ENCODE measurements at regions not wholly inside any gene's neighbourhood (a gene's known extent, or its start where the extent isn't known, plus 50 kb on each side); places are given as distances from the start of the nearest gene placed in this dataset.

DNA sequence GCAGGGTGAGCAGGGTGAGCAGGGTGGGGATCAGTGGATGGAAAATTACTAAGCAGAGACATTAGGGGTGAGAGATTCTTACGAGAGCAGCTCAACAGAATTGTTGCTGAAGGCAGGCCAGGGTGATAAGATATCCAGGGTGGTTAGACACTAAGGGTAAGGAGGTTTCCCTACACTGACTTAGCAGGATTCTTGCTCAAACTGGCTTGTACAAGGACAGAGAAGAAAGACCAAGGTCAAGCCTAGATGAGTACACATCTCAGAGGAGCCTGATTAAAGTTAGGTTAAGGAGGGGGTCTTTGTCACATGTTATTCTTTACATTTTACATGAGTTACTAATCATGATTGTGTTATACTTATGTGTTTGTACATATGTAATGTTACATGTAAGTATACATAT, 262.8 kb upstream of the FANCL start:
- no peaks in the 10 kb centered on the region for H3K27me3 ChIP-seq (ENCODE audit: insufficient read depth, low read length)
- no peaks in the 10 kb centered on the region for H3K36me3 ChIP-seq (ENCODE audit: insufficient read depth, low read length)
- H2AFZ ChIP-seq (ENCODE audit: low read length): no peak overlapping the region
- H3K9ac ChIP-seq (ENCODE audit: low read length): no peak overlapping the region
- TF ChIP-seq EZH2 (IDR thresholded peaks at IDR 0.05; ENCODE audit: borderline replicate concordance, low read length): no peak
- H3K79me2 ChIP-seq (ENCODE audit: insufficient read depth, low read length): no peaks in the 10 kb centered on the region
- no peaks in the 10 kb centered on the region for H3F3A ChIP-seq (ENCODE audit: insufficient read depth, low read length)
- H3K4me2 ChIP-seq (ENCODE audit: low read length): no peak overlapping the region
- H3K4me3 ChIP-seq (ENCODE audit: low read depth, low read length, poor library complexity, severe bottlenecking): no peak overlapping the region
- H3K4me1 ChIP-seq (ENCODE audit: insufficient read depth, low read length, severe bottlenecking): no peaks in the 10 kb centered on the region
- H3K27ac ChIP-seq (ENCODE audit: low read depth, low read length, poor library complexity, severe bottlenecking): no peak overlapping the region
- no peaks in the 10 kb centered on the region for H3K9me3 ChIP-seq (ENCODE audit: low read length)
- no peaks in the 10 kb centered on the region for H4K20me1 ChIP-seq (ENCODE audit: insufficient read depth, low read length)
- no peaks in the 10 kb centered on the region for H3K9me2 ChIP-seq (ENCODE audit: low read depth, low read length)

DNA sequence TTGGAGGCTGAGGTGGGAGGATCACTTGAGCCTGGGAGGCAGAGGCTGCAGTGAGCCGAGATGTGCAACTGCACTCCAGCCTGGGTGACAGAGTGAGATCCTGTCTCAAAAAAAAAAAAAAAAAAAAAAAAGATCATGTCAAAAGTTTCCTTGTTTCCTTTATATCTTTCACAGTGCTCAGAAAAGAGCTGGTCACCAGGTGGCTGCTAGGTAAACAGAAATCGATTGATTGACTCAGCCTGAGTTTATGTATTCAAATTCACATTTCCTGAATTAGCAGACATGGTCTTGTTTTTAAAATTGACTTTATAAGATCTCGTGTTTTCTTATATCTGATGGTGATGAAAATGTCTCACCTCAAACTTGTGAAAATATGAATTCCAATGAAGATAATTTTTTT, 261.8 kb upstream of the FANCL start:
- H3K4me2 ChIP-seq (ENCODE audit: low read length): no peak overlapping the region
- TF ChIP-seq EZH2 (IDR thresholded peaks at IDR 0.05; ENCODE audit: borderline replicate concordance, low read length): no peak
- TF ChIP-seq, protein P1, sequence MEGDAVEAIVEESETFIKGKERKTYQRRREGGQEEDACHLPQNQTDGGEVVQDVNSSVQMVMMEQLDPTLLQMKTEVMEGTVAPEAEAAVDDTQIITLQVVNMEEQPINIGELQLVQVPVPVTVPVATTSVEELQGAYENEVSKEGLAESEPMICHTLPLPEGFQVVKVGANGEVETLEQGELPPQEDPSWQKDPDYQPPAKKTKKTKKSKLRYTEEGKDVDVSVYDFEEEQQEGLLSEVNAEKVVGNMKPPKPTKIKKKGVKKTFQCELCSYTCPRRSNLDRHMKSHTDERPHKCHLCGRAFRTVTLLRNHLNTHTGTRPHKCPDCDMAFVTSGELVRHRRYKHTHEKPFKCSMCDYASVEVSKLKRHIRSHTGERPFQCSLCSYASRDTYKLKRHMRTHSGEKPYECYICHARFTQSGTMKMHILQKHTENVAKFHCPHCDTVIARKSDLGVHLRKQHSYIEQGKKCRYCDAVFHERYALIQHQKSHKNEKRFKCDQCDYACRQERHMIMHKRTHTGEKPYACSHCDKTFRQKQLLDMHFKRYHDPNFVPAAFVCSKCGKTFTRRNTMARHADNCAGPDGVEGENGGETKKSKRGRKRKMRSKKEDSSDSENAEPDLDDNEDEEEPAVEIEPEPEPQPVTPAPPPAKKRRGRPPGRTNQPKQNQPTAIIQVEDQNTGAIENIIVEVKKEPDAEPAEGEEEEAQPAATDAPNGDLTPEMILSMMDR (IDR thresholded peaks at IDR 0.05; ENCODE audit: low read length): no peak
- H3K79me2 ChIP-seq (ENCODE audit: insufficient read depth, low read length): no peaks in the 10 kb centered on the region
- H3K9me2 ChIP-seq (ENCODE audit: low read depth, low read length): no peaks in the 10 kb centered on the region
- H4K20me1 ChIP-seq (ENCODE audit: insufficient read depth, low read length): no peaks in the 10 kb centered on the region
- no peaks in the 10 kb centered on the region for H3K27me3 ChIP-seq (ENCODE audit: insufficient read depth, low read length)
- H3K36me3 ChIP-seq (ENCODE audit: insufficient read depth, low read length): no peaks in the 10 kb centered on the region
- H3K9me3 ChIP-seq (ENCODE audit: low read length): no peaks in the 10 kb centered on the region
- no peaks in the 10 kb centered on the region for H3F3A ChIP-seq (ENCODE audit: insufficient read depth, low read length)
- H3K9ac ChIP-seq (ENCODE audit: low read length): no peak overlapping the region
- H3K4me3 ChIP-seq (ENCODE audit: low read depth, low read length, poor library complexity, severe bottlenecking): no peak overlapping the region
- H3K4me1 ChIP-seq (ENCODE audit: insufficient read depth, low read length, severe bottlenecking): no peaks in the 10 kb centered on the region
- no peak overlapping the region for H3K27ac ChIP-seq (ENCODE audit: low read depth, low read length, poor library complexity, severe bottlenecking)
- H2AFZ ChIP-seq (ENCODE audit: low read length): no peak overlapping the region

DNA sequence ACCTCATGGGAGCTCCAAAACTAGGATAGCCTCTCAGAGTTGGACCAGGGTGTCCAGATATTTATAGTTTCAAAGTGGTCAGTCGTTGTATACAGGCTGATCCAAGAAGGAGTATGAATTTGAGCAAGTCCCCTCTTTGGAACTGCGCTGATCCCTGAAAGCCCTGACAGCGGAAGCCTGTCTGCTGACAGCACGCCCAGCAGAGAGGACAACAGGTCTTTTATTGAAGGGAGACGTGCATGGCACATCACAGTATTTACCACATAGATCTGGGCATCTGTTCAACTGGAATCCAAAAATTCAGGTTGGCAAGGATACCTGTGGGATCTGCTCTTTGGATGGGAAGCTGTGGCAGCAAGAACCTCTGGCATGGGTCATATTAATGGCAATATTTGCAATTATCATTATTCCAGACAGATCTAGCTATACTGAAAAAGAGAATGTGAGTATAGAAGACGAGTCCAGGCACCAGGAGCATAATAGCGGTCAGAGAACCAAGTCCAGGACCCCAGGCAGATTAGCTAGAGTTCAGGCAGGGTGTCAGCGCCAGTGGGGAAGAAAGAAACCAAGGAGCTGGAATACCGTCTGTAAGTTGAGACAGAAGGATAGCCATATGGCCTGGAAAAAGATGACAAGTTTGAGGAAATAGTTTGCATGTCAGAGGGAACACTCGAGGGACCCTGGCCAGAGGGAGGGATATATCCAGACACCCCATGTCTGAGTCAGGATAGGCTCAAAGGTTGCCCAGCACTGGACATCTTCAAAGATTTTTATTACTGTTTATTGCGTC, 260.4 kb upstream of the FANCL start:
- Histone ChIP-seq H3K9me3 (ENCODE audit: low read length) (no peaks in the 10 kb centered on the region), H3K9me2 (ENCODE audit: low read depth, low read length) (no peaks in the 10 kb centered on the region), H3K79me2 (ENCODE audit: insufficient read depth, low read length) (no peaks in the 10 kb centered on the region), H3F3A (ENCODE audit: insufficient read depth, low read length) (no peaks in the 10 kb centered on the region), H3K4me3 (ENCODE audit: low read depth, low read length, poor library complexity, severe bottlenecking) (no peak overlapping the region), H4K20me1 (ENCODE audit: insufficient read depth, low read length) (no peaks in the 10 kb centered on the region), H3K27me3 (ENCODE audit: insufficient read depth, low read length) (no peaks in the 10 kb centered on the region), H3K4me1 (ENCODE audit: insufficient read depth, low read length, severe bottlenecking) (no peaks in the 10 kb centered on the region), H2AFZ (ENCODE audit: low read length) (no peak overlapping the region), H3K4me2 (ENCODE audit: low read length) (no peak overlapping the region), H3K9ac (ENCODE audit: low read length) (no peak overlapping the region), H3K27ac (ENCODE audit: low read depth, low read length, poor library complexity, severe bottlenecking) (no peak overlapping the region), H3K36me3 (ENCODE audit: insufficient read depth, low read length) (no peaks in the 10 kb centered on the region)
- TF ChIP-seq, protein P1 (IDR thresholded peaks at IDR 0.05; ENCODE audit: low read length): no peak
- TF ChIP-seq EZH2 (IDR thresholded peaks at IDR 0.05; ENCODE audit: borderline replicate concordance, low read length): no peak

DNA sequence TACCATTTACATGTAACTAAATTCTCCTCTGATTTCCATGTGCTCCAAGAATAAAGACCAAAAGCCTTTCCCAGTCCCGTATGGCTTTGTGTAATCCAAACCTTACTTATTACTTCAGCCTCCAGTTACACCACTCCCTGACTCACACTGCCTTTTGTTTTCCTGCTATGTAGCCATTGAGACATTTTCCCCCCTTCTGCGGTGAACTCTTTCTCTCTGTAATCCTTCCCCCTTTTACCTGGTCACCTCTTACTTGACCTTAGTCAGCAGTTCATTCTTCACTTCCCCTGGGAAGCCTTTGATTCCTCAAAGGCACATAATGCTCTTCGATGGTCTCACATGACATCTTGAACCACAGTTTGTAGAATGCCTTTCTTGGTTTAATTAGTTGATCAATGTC, 256.0 kb upstream of the FANCL start:
- no peak for TF ChIP-seq EZH2 (IDR thresholded peaks at IDR 0.05; ENCODE audit: borderline replicate concordance, low read length)
- TF ChIP-seq, protein P1 (IDR thresholded peaks at IDR 0.05; ENCODE audit: low read length): no peak
- H3F3A ChIP-seq (ENCODE audit: insufficient read depth, low read length): no peaks in the 10 kb centered on the region
- no peak overlapping the region for H3K4me3 ChIP-seq (ENCODE audit: low read depth, low read length, poor library complexity, severe bottlenecking)
- H3K79me2 ChIP-seq (ENCODE audit: insufficient read depth, low read length): no peaks in the 10 kb centered on the region
- no peaks in the 10 kb centered on the region for H3K4me1 ChIP-seq (ENCODE audit: insufficient read depth, low read length, severe bottlenecking)
- H3K9me3 ChIP-seq (ENCODE audit: low read length): no peaks in the 10 kb centered on the region
- H3K27ac ChIP-seq (ENCODE audit: low read depth, low read length, poor library complexity, severe bottlenecking): no peak overlapping the region
- H3K9ac ChIP-seq (ENCODE audit: low read length): no peak overlapping the region
- H2AFZ ChIP-seq (ENCODE audit: low read length): no peak overlapping the region
- no peaks in the 10 kb centered on the region for H3K36me3 ChIP-seq (ENCODE audit: insufficient read depth, low read length)
- H3K4me2 ChIP-seq (ENCODE audit: low read length): no peak overlapping the region
- no peaks in the 10 kb centered on the region for H3K27me3 ChIP-seq (ENCODE audit: insufficient read depth, low read length)
- H3K9me2 ChIP-seq (ENCODE audit: low read depth, low read length): no peaks in the 10 kb centered on the region
- no peaks in the 10 kb centered on the region for H4K20me1 ChIP-seq (ENCODE audit: insufficient read depth, low read length)

Measured in OCI-LY1 (cell line).